Heart left ventricle (tissue), 16 donors: ENCODE measurements at regions not wholly inside any gene's neighbourhood (a gene's known extent, or its start where the extent isn't known, plus 50 kb on each side); places are given as distances from the start of the nearest gene placed in this dataset.

Experiments used
- ATAC-seq, 4 donors: fragments of 200-7000 bp; cut with Tn5 transposase; one replicate each; pipeline ENCODE4 v1.9.1; 2020 to 2022; ENCODE audit warnings: moderate library complexity in 4 of 4, mild to moderate bottlenecking in 3 of 4, moderate number of reproducible peaks in 1 of 4
- DNase-seq, 5 donors: peaks; one replicate each; pipeline ENCODE4 v3.0.0-alpha.2; 2020
- H3K27ac ChIP-seq, 12 donors: fragments of 200-600 bp; sonication (generic) in 4 of 12; one replicate each; pipeline versions ENCODE4 v1.5.0 to v1.8.0; 2016 to 2022; ENCODE audit warnings: mild to moderate bottlenecking in 2 of 12
- H3K27me3 ChIP-seq, 9 donors: fragments of 200-600 bp; sonication (generic) in 2 of 9; one replicate each; pipeline versions ENCODE4 v1.5.1 to v1.8.0; 2016 to 2022; ENCODE audit warnings: mild to moderate bottlenecking in 3 of 9
- H3K36me3 ChIP-seq, 9 donors: fragments of 200-600 bp; sonication (generic) in 2 of 9; one replicate each; pipeline versions ENCODE4 v1.5.0 to v1.8.0; 2018 to 2022; ENCODE audit warnings: mild to moderate bottlenecking in 2 of 9
- H3K4me1 ChIP-seq, 12 donors: fragments of 200-600 bp; sonication (generic) in 4 of 12; one replicate each; pipeline versions ENCODE4 v1.5.0 to v1.8.0; 2016 to 2022; ENCODE audit warnings: mild to moderate bottlenecking in 3 of 12
- H3K4me3 ChIP-seq, 12 donors: fragments of 200-600 bp; sonication (generic) in 4 of 12; one replicate each; pipeline versions ENCODE4 v1.5.0 to v1.8.0; 2017 to 2022; ENCODE audit warnings: mild to moderate bottlenecking in 9 of 12, moderate library complexity in 4 of 12
- H3K9me3 ChIP-seq, 12 donors: fragments of 200-600 bp; sonication (generic) in 4 of 12; one replicate each; pipeline versions ENCODE4 v1.5.0 to v1.8.0; 2016 to 2022; ENCODE audit warnings: mild to moderate bottlenecking in 1 of 12
- POLR2A ChIP-seq, 2 donors: fragments of 450-650 bp; IDR thresholded peaks; one replicate each; pipeline ENCODE4 v1.6.1; 2017; ENCODE audit warnings: antibody characterized with exemption in 2 of 2, mild to moderate bottlenecking in 2 of 2, moderate library complexity in 2 of 2
- WGBS, 4 donors: extraction: QIAGEN DNeasy Blood & Tissue Kit in 2 of 4; methylation state at CpG; one replicate each; pipeline versions ENCODE4 v1.1.5 to v1.1.7; 2013 to 2018; 5-methylcytosine and 5-hydroxymethylcytosine counted together
- intact Hi-C, 10 donors: fragments of 100-400 bp; cut with DNase I; formaldehyde crosslinking; loops; one replicate each; pipeline versions ENCODE4 v1.11.1 to v1.14.2; 2022
- TF ChIP-seq, protein P1 (sequence below), 12 donors: fragments of 200-600 bp; sonication (generic) in 4 of 12; IDR thresholded peaks; one replicate each; pipeline versions ENCODE4 v1.5.0 to v1.8.0; 2018 to 2022; ENCODE audit warnings: antibody characterized with exemption in 12 of 12, mild to moderate bottlenecking in 5 of 12
- donor health status: ischemic (EF 13 %, LVEDD 7.1; RV severe dilation, severe dysfunction).
- donor health status: healthy with polysubstance abuse.
- donor health status: DM: no; HTN: yes; CAD: no.
- donor health status: DM: no; HTN: no; CAD: no.
- donor health status: ischemic (EF 25% LVEDD 6.9; RV normal size, moderate dysfunction).
- donor health status: ischemic (EF 25% LVEDD 5.7; RV mildly dilated, moderate dysfunction).
- donor health status: healthy.
- donor health status: DM: yes; HTN: yes; CAD: no.
- donor health status: ischemic (EF 35%, LVEDD 5.7; RV mildly dilated, moderate dysfunction).
- donor health status: nonischemic (EF 11% LVEDD 7.7; RV severe dilation, severe dysfunction).
- donor health status: DM: yes; HTN: yes; CAD: no.
- donor health status: PGD.
- donor health status: ischemic (EF 29% LVEDD 5.4; RV normal size, mild dysfunction).
- donor health status: nonischemic (EF 23%, LVEDD 6.1; RV moderate dilation, normal function).

GRCh38 chr4:136528131-136528530, 1004.2 kb downstream of the PCDH18 start:
- H3K27me3 ChIP-seq = no peaks in the 10 kb centered on the region
- intact Hi-C loops = no loop called here
- ATAC-seq = no peak
- H3K36me3 ChIP-seq = no peaks in the 10 kb centered on the region
- DNase-seq = no peak
- H3K4me1 ChIP-seq = no peaks in the 10 kb centered on the region
- no peak overlapping the region for H3K27ac ChIP-seq
- H3K4me3 ChIP-seq = no peak overlapping the region
- TF ChIP-seq POLR2A (IDR thresholded peaks at IDR 0.05) = no peak
- TF ChIP-seq, protein P1, sequence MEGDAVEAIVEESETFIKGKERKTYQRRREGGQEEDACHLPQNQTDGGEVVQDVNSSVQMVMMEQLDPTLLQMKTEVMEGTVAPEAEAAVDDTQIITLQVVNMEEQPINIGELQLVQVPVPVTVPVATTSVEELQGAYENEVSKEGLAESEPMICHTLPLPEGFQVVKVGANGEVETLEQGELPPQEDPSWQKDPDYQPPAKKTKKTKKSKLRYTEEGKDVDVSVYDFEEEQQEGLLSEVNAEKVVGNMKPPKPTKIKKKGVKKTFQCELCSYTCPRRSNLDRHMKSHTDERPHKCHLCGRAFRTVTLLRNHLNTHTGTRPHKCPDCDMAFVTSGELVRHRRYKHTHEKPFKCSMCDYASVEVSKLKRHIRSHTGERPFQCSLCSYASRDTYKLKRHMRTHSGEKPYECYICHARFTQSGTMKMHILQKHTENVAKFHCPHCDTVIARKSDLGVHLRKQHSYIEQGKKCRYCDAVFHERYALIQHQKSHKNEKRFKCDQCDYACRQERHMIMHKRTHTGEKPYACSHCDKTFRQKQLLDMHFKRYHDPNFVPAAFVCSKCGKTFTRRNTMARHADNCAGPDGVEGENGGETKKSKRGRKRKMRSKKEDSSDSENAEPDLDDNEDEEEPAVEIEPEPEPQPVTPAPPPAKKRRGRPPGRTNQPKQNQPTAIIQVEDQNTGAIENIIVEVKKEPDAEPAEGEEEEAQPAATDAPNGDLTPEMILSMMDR (IDR thresholded peaks at IDR 0.05) = no peak
- H3K9me3 ChIP-seq = no peaks in the 10 kb centered on the region

- ATAC-seq (no peak), DNase-seq (no peak)
- TF ChIP-seq, protein P1 (IDR thresholded peaks at IDR 0.05) = no peak
- TF ChIP-seq POLR2A (IDR thresholded peaks at IDR 0.05) = no peak
- H3K4me3 ChIP-seq = no peak overlapping the region
- no peaks in the 10 kb centered on the region for H3K4me1 ChIP-seq
- no peak overlapping the region for H3K27ac ChIP-seq
- no peaks in the 10 kb centered on the region for H3K27me3 ChIP-seq
- H3K9me3 ChIP-seq = no peaks in the 10 kb centered on the region
- H3K36me3 ChIP-seq = no peaks in the 10 kb centered on the region
- WGBS, 4 donors = 47 to 62% (median 52%) methylated on average over 2 of the region's 2 CpGs
- intact Hi-C loops = no loop called here
These were observed 1005.8 kb downstream of the PCDH18 start for GRCh38 chr4:136526517-136526916.

DNA sequence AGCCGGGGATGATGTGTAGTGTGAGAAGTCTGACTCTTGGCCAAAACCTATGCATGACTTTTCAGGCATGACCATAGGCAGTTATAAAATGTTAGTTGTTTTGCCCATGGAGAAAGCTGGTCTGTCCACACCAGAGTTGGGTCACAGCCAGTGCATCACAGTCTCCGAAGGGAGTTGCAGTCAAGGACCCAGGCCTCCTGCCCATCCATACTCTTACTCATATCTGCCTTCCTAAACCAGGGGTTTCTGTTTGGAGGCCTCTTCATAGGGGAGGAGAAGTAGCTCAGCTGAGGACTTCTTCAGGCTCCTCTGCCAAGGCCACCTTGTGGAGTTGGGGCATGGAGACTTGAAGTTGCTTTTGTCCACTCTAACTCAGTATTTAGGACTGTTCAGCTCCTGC, 1008.3 kb downstream of the PCDH18 start:
- H3K4me3 ChIP-seq = no peak overlapping the region

GRCh38 chr4:136516371-136516770, 1015.9 kb downstream of the PCDH18 start:
- DNase-seq (no peak), ATAC-seq (no peak)
- no peaks in the 10 kb centered on the region for H3K4me1 ChIP-seq
- no peak for TF ChIP-seq POLR2A (IDR thresholded peaks at IDR 0.05)
- TF ChIP-seq, protein P1 (IDR thresholded peaks at IDR 0.05) = no peak
- intact Hi-C loops = no loop called here
- no peaks in the 10 kb centered on the region for H3K36me3 ChIP-seq
- H3K9me3 ChIP-seq = no peaks in the 10 kb centered on the region
- H3K27ac ChIP-seq = no peak overlapping the region
- no peak overlapping the region for H3K4me3 ChIP-seq
- H3K27me3 ChIP-seq = no peaks in the 10 kb centered on the region
- 42 to 53% (median 48%) methylated on average over 3 of the region's 3 CpGs for WGBS, 4 donors

More for the DNA sequence above, 1008.3 kb downstream of the PCDH18 start:
- DNase-seq (no peak), ATAC-seq (no peak)
- 80 to 83% (median 81%) methylated on average over 1 to 2 of the region's 2 CpGs for WGBS, 4 donors
- Histone ChIP-seq H3K4me1 (no peaks in the 10 kb centered on the region), H3K9me3 (no peaks in the 10 kb centered on the region), H3K27me3 (no peaks in the 10 kb centered on the region), H3K36me3 (no peaks in the 10 kb centered on the region), H3K27ac (no peak overlapping the region)
- TF ChIP-seq, protein P1 (IDR thresholded peaks at IDR 0.05) = no peak
- no peak for TF ChIP-seq POLR2A (IDR thresholded peaks at IDR 0.05)
- intact Hi-C loops = no loop called here
